SH-SY5Y (cell line): ENCODE measurements at regions not wholly inside any gene's neighbourhood (a gene's known extent, or its start where the extent isn't known, plus 50 kb on each side); places are given as distances from the start of the nearest gene placed in this dataset.

Experiments used
- GATA2 ChIP-seq: IDR thresholded peaks from 2 replicates; pipeline ENCODE4 v1.6.1; 2011; ENCODE audit warnings: mild to moderate bottlenecking, low read depth, low read length
- GATA3 ChIP-seq: IDR thresholded peaks from 2 replicates; pipeline ENCODE4 v1.6.1; 2011; ENCODE audit warnings: low read depth, mild to moderate bottlenecking, low read length, moderate library complexity

- TF ChIP-seq GATA3 (no peak), GATA2 (no peak)
Measured at GRCh38 chr6:134669485-134669884, 280.4 kb downstream of the ALDH8A1 start.
